Left lung (tissue), 4 donors: ENCODE measurements at regions not wholly inside any gene's neighbourhood (a gene's known extent, or its start where the extent isn't known, plus 50 kb on each side); places are given as distances from the start of the nearest gene placed in this dataset.
"Not testable (repeated sequence)": the region's sequence is repeated elsewhere in the genome, so short reads cannot be mapped to it uniquely, and the experiment has no call there.

ENCODE experiments used
- ATAC-seq: fragments of 200-7000 bp; cut with Tn5 transposase; one replicate; pipeline ENCODE4 v1.9.1; 2020; ENCODE audit warnings: moderate library complexity
- DNase-seq, 4 donors: peaks; one replicate each; pipeline ENCODE4 v3.0.0-alpha.2; 2013 to 2020
- H3K27ac ChIP-seq, 2 donors: fragments of 200-600 bp; sonication (generic) in 1 of 2; one replicate each; pipeline versions ENCODE4 v1.5.0 to v1.8.0; 2020 to 2021
- H3K27me3 ChIP-seq, 2 donors: fragments of 200-600 bp; sonication (generic) in 1 of 2; one replicate each; pipeline versions ENCODE4 v1.5.0 to v1.8.0; 2020 to 2021
- H3K36me3 ChIP-seq, 2 donors: fragments of 200-600 bp; sonication (generic) in 1 of 2; one replicate each; pipeline versions ENCODE4 v1.5.0 to v1.8.0; 2020 to 2021
- H3K4me1 ChIP-seq, 2 donors: fragments of 200-600 bp; one replicate each; pipeline ENCODE4 v1.8.0; 2021
- H3K4me3 ChIP-seq, 2 donors: fragments of 200-600 bp; sonication (generic) in 1 of 2; one replicate each; pipeline versions ENCODE4 v1.5.0 to v1.8.0; 2020 to 2021; ENCODE audit warnings: mild to moderate bottlenecking in 1 of 2
- H3K9me3 ChIP-seq, 2 donors: fragments of 200-600 bp; sonication (generic) in 1 of 2; one replicate each; pipeline versions ENCODE4 v1.5.0 to v1.8.0; 2020 to 2021
- intact Hi-C, 2 donors: fragments of 100-400 bp; cut with DNase I; formaldehyde crosslinking; loops; one replicate each; pipeline versions ENCODE4 v1.11.2 to v1.14.2; 2022
- TF ChIP-seq, protein P1 (sequence below), 2 donors: fragments of 200-600 bp; sonication (generic) in 1 of 2; IDR thresholded peaks; one replicate each; pipeline versions ENCODE4 v1.5.0 to v1.8.0; 2021; ENCODE audit warnings: antibody characterized with exemption in 2 of 2
- donor health status: DM: no; HTN: yes; CAD: no.
- donor health status: DM: no; HTN: no; CAD: no.

- no peak for DNase-seq
- TF ChIP-seq, protein P1, sequence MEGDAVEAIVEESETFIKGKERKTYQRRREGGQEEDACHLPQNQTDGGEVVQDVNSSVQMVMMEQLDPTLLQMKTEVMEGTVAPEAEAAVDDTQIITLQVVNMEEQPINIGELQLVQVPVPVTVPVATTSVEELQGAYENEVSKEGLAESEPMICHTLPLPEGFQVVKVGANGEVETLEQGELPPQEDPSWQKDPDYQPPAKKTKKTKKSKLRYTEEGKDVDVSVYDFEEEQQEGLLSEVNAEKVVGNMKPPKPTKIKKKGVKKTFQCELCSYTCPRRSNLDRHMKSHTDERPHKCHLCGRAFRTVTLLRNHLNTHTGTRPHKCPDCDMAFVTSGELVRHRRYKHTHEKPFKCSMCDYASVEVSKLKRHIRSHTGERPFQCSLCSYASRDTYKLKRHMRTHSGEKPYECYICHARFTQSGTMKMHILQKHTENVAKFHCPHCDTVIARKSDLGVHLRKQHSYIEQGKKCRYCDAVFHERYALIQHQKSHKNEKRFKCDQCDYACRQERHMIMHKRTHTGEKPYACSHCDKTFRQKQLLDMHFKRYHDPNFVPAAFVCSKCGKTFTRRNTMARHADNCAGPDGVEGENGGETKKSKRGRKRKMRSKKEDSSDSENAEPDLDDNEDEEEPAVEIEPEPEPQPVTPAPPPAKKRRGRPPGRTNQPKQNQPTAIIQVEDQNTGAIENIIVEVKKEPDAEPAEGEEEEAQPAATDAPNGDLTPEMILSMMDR (IDR thresholded peaks at IDR 0.05), result no peak
- intact Hi-C loops, result no loop called here
- Histone ChIP-seq H3K27ac (no peak overlapping the region), H3K4me1 (no peaks in the 10 kb centered on the region), H3K9me3 (no peaks in the 10 kb centered on the region), H3K4me3 (no peak overlapping the region), H3K27me3 (no peaks in the 10 kb centered on the region), H3K36me3 (no peaks in the 10 kb centered on the region)
- no peak for ATAC-seq
These were observed 123.1 kb downstream of the PLCE1 start for GRCh38 chr10:94116848-94117247.

GRCh38 chr10:94122211-94122610, 128.5 kb downstream of the PLCE1 start:
- intact Hi-C loops, result no loop called here

GRCh38 chr10:94123258-94123995, 129.7 kb downstream of the PLCE1 start:
- DNase-seq (no peak), ATAC-seq (peak; percentile 89)
- Histone ChIP-seq H3K36me3 (no peaks in the 10 kb centered on the region), H3K4me1 (no peaks in the 10 kb centered on the region), H3K27me3 (no peaks in the 10 kb centered on the region), H3K4me3 (no peak overlapping the region), H3K27ac (no peak overlapping the region), H3K9me3 (no peaks in the 10 kb centered on the region)
- TF ChIP-seq, protein P1 (IDR thresholded peaks at IDR 0.05), result no peak
- intact Hi-C loops, result no loop called here

More at GRCh38 chr10:94122211-94122610, 128.5 kb downstream of the PLCE1 start:
- Histone ChIP-seq H3K4me1 (no peaks in the 10 kb centered on the region), H3K27me3 (no peaks in the 10 kb centered on the region), H3K9me3 (no peaks in the 10 kb centered on the region), H3K36me3 (no peaks in the 10 kb centered on the region), H3K4me3 (no peak overlapping the region), H3K27ac (no peak overlapping the region)
- no peak for DNase-seq
- TF ChIP-seq, protein P1 (IDR thresholded peaks at IDR 0.05), result no peak
- ATAC-seq, result no peak

GRCh38 chr10:94124147-94124546, 130.4 kb downstream of the PLCE1 start:
- H3K27me3 ChIP-seq, DNase-seq, H3K4me3 ChIP-seq, ATAC-seq, H3K27ac ChIP-seq, H3K36me3 ChIP-seq, H3K9me3 ChIP-seq, intact Hi-C loops, H3K4me1 ChIP-seq: not testable (repeated sequence)

DNA sequence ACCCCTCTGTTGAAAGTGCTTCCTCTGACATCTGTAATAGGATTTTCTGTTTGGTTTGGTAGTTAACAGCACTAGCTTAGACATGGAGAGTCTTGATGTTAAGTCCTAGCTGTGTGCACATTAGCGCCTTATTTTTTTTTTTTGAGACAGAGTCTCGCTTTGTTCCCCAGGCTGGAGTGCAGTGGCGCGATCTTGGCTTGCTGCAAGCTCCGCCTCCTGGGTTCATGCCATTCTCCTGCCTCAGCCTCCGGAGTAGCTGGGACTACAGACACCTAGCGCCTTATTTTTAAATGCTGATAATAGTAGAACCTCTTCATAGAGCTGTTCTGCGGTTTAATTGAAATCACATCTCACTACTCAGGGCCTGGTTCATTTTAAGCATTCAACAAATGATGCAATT, 131.5 kb downstream of the PLCE1 start:
- not testable (repeated sequence) for H3K27ac ChIP-seq, ATAC-seq

DNA sequence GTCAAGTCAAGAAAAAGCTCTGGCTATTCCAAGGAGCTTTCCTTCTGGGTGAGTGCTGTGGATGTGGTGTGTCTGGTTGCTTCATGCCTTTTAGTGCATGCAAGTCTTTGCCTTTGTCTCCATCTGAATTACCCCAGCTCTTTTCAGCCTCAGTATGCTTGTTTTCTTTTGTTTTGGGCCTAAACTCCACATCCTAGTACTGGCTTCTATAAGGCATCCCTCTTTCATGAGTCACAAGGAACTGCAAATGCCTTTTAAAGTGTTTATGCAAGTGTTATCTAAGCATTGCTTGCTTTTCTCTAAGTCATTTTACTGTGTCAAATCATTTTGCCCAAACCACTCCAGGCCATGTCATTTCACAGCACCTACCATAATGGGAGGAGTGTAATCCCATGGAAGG, 132.1 kb downstream of the PLCE1 start:
- no peak overlapping the region for H3K4me3 ChIP-seq
- no peaks in the 10 kb centered on the region for H3K36me3 ChIP-seq
- no peaks in the 10 kb centered on the region for H3K27me3 ChIP-seq
- no peaks in the 10 kb centered on the region for H3K9me3 ChIP-seq
- DNase-seq, result no peak
- no peak overlapping the region for H3K27ac ChIP-seq
- TF ChIP-seq, protein P1 (IDR thresholded peaks at IDR 0.05), result no peak
- intact Hi-C loops, result no loop called here
- peak; percentile 27 for ATAC-seq
- H3K4me1 ChIP-seq, result no peaks in the 10 kb centered on the region

More for the DNA sequence above, 131.5 kb downstream of the PLCE1 start:
- DNase-seq, H3K36me3 ChIP-seq, intact Hi-C loops, H3K4me3 ChIP-seq, H3K4me1 ChIP-seq, H3K9me3 ChIP-seq, H3K27me3 ChIP-seq: not testable (repeated sequence)
